ENCODE measurements at regions not wholly inside any gene's neighbourhood (a gene's known extent, or its start where the extent isn't known, plus 50 kb on each side); places are given as distances from the start of the nearest gene placed in this dataset.

- H3K4me1 ChIP-seq (ENCODE audit: control insufficient read depth in 2 of 2, insufficient read depth in 2 of 2, low read length in 2 of 2) = no peaks in the 10 kb centered on the region
- DNase-seq (no peak), ATAC-seq (ENCODE audit: low read depth) (no peak)
- Mint-ChIP-seq H3K9me3 (ENCODE audit: insufficient read depth) (no peaks in the 10 kb centered on the region), H3K4me1 (no peaks in the 10 kb centered on the region), H3K27me3 (no peaks in the 10 kb centered on the region), H3K27ac (no peak overlapping the region), H3K4me3 (no peak overlapping the region)
- no peaks in the 10 kb centered on the region for H4K20me1 ChIP-seq (ENCODE audit: control insufficient read depth, insufficient read depth, low read length, poor library complexity, severe bottlenecking)
- no peak overlapping the region for H3K4me2 ChIP-seq (replicated peaks; ENCODE audit: low read depth, low read length, poor library complexity, severe bottlenecking)
- no CpG with 5 or more reads among the region's 1 CpG for WGBS (ENCODE audit: insufficient coverage)
- no peaks in the 10 kb centered on the region for H3K79me2 ChIP-seq (ENCODE audit: control insufficient read depth, insufficient read depth, low read length)
- H3K9me3 ChIP-seq (ENCODE audit: control extremely low read depth in 1 of 3, control insufficient read depth in 2 of 3, insufficient read depth in 1 of 3, low read length in 2 of 3) = no peaks in the 10 kb centered on the region
- H3K27me3 ChIP-seq (replicated peaks in 1 of 4; ENCODE audit: control extremely low read depth in 1 of 4, control insufficient read depth in 3 of 4, insufficient read depth in 4 of 4, low read length in 3 of 4) = no peaks in the 10 kb centered on the region
- H3K9ac ChIP-seq (ENCODE audit: low read length) = no peak overlapping the region
- H3K36me3 ChIP-seq (replicated peaks in 1 of 2; ENCODE audit: control extremely low read depth in 1 of 2, control insufficient read depth in 1 of 2, extremely low read depth in 1 of 2, insufficient read depth in 2 of 2, low read length in 1 of 2) = no peaks in the 10 kb centered on the region
- CTCF ChIA-PET = no interaction called here
- intact Hi-C loops (cut with micrococcal nuclease) = no loop called here
- H3K4me3 ChIP-seq (ENCODE audit: control extremely low read depth in 1 of 5, extremely low read depth in 1 of 5, insufficient read depth in 1 of 5, low read depth in 2 of 5, low read length in 4 of 5) = no peak overlapping the region
- POLR2A ChIA-PET = no interaction called here
- TF ChIP-seq EZH2 (IDR thresholded peaks at IDR 0.05; ENCODE audit: borderline replicate concordance, insufficient read depth, low read depth, low read length, poor library complexity, severe bottlenecking) (no peak), CTCF (IDR thresholded peaks at IDR 0.05) (no peak)
- no peak overlapping the region for H2AFZ ChIP-seq (ENCODE audit: insufficient read depth, low read depth, low read length, poor library complexity, severe bottlenecking)
- H3K27ac ChIP-seq (ENCODE audit: low read length in 2 of 2) = no peak overlapping the region
Observed at GRCh38 chr5:57696389-57696769, 213.8 kb upstream of the ACTBL2 start.

- no peak for ATAC-seq (ENCODE audit: low read depth)
- intact Hi-C loops (cut with micrococcal nuclease) = no loop called here
- CTCF ChIA-PET = no interaction called here
- Mint-ChIP-seq H3K4me3 (no peak overlapping the region), H3K27me3 (no peaks in the 10 kb centered on the region), H3K4me1 (no peaks in the 10 kb centered on the region), H3K9me3 (ENCODE audit: insufficient read depth) (no peaks in the 10 kb centered on the region), H3K27ac (no peak overlapping the region)
- Histone ChIP-seq H3K27me3 (replicated peaks in 1 of 4; ENCODE audit: control extremely low read depth in 1 of 4, control insufficient read depth in 3 of 4, insufficient read depth in 4 of 4, low read length in 3 of 4) (no peaks in the 10 kb centered on the region), H3K36me3 (replicated peaks in 1 of 2; ENCODE audit: control extremely low read depth in 1 of 2, control insufficient read depth in 1 of 2, extremely low read depth in 1 of 2, insufficient read depth in 2 of 2, low read length in 1 of 2) (no peaks in the 10 kb centered on the region), H3K79me2 (ENCODE audit: control insufficient read depth, insufficient read depth, low read length) (no peaks in the 10 kb centered on the region), H3K4me1 (ENCODE audit: control insufficient read depth in 2 of 2, insufficient read depth in 2 of 2, low read length in 2 of 2) (no peaks in the 10 kb centered on the region), H3K4me3 (ENCODE audit: control extremely low read depth in 1 of 5, extremely low read depth in 1 of 5, insufficient read depth in 1 of 5, low read depth in 2 of 5, low read length in 4 of 5) (no peak overlapping the region), H3K9ac (ENCODE audit: low read length) (no peak overlapping the region), H4K20me1 (ENCODE audit: control insufficient read depth, insufficient read depth, low read length, poor library complexity, severe bottlenecking) (no peaks in the 10 kb centered on the region), H3K9me3 (ENCODE audit: control extremely low read depth in 1 of 3, control insufficient read depth in 2 of 3, insufficient read depth in 1 of 3, low read length in 2 of 3) (no peaks in the 10 kb centered on the region), H2AFZ (ENCODE audit: insufficient read depth, low read depth, low read length, poor library complexity, severe bottlenecking) (no peak overlapping the region), H3K4me2 (replicated peaks; ENCODE audit: low read depth, low read length, poor library complexity, severe bottlenecking) (no peak overlapping the region), H3K27ac (ENCODE audit: low read length in 2 of 2) (no peak overlapping the region)
- WGBS (ENCODE audit: insufficient coverage) = no CpG with 5 or more reads among the region's 4 CpGs
- no peak for DNase-seq
- TF ChIP-seq CTCF (IDR thresholded peaks at IDR 0.05) (no peak), EZH2 (IDR thresholded peaks at IDR 0.05; ENCODE audit: borderline replicate concordance, insufficient read depth, low read depth, low read length, poor library complexity, severe bottlenecking) (no peak)
- POLR2A ChIA-PET = no interaction called here
Observed at GRCh38 chr5:57695706-57696388, 213.2 kb upstream of the ACTBL2 start.
